Bone marrow (tissue), 2 donors: ENCODE measurements at regions not wholly inside any gene's neighbourhood (a gene's known extent, or its start where the extent isn't known, plus 50 kb on each side); places are given as distances from the start of the nearest gene placed in this dataset.
"Not testable (repeated sequence)": the region's sequence is repeated elsewhere in the genome, so short reads cannot be mapped to it uniquely, and the experiment has no call there.

ENCODE experiments used
- DNase-seq, 2 donors: peaks; one replicate each; lab custom pipeline; 2025; lab: John Stamatoyannopoulos, UW

- no peak for DNase-seq
These were observed 62.1 kb upstream of the TEKT1 start for GRCh38 chr17:6893382-6894205.

GRCh38 chr17:6894206-6894528 lies 62.6 kb upstream of the TEKT1 start:
- no peak for DNase-seq

- DNase-seq = no peak
These were observed 69.6 kb upstream of the TEKT1 start for GRCh38 chr17:6901086-6901485.

GRCh38 chr17:6903326-6903900 lies 71.9 kb upstream of the TEKT1 start:
- DNase-seq = no peak

- no peak for DNase-seq
These were observed 77.3 kb upstream of the TEKT1 start for GRCh38 chr17:6908807-6909206.

- DNase-seq = peak in 1 of 2 donors; percentile 58
These were observed 79.6 kb upstream of the TEKT1 start for GRCh38 chr17:6910987-6911603.

- no peak for DNase-seq
These were observed 80.9 kb upstream of the TEKT1 start for GRCh38 chr17:6912110-6913051.

- DNase-seq = peak; percentile 49 to 51
These were observed 82.0 kb upstream of the ALOX12 start for GRCh38 chr17:6913608-6914443.

- DNase-seq = no peak
These were observed 81.1 kb upstream of the ALOX12 start for GRCh38 chr17:6914711-6915110.

GRCh38 chr17:6915620-6916019 lies 80.2 kb upstream of the ALOX12 start:
- no peak for DNase-seq

- no peak for DNase-seq
These were observed 76.7 kb upstream of the ALOX12 start for GRCh38 chr17:6919158-6919557.

- DNase-seq = no peak
These were observed 72.5 kb upstream of the ALOX12 start for GRCh38 chr17:6923385-6923784.

- no peak for DNase-seq
These were observed 71.6 kb upstream of the ALOX12 start for GRCh38 chr17:6924208-6924607.

- no peak for DNase-seq
These were observed 69.2 kb upstream of the ALOX12 start for GRCh38 chr17:6926667-6927066.

GRCh38 chr17:6927290-6928126 lies 68.3 kb upstream of the ALOX12 start:
- DNase-seq = no peak

- no peak for DNase-seq
These were observed 67.7 kb upstream of the ALOX12 start for GRCh38 chr17:6928193-6928592.

GRCh38 chr17:6930749-6931148 lies 65.1 kb upstream of the ALOX12 start:
- no peak for DNase-seq

- not testable (repeated sequence) for DNase-seq
These were observed 61.3 kb upstream of the ALOX12 start for GRCh38 chr17:6934544-6934943.

- DNase-seq = no peak
These were observed 59.4 kb upstream of the ALOX12 start for GRCh38 chr17:6936370-6937028.

GRCh38 chr17:6938637-6939036 lies 57.2 kb upstream of the ALOX12 start:
- no peak for DNase-seq
